Thyroid gland (tissue), 4 donors: ENCODE measurements at regions not wholly inside any gene's neighbourhood (a gene's known extent, or its start where the extent isn't known, plus 50 kb on each side); places are given as distances from the start of the nearest gene placed in this dataset.

Experiments used
- DNase-seq, 2 donors: peaks; one replicate each; pipeline ENCODE4 v3.0.0-alpha.2; 2019
- H3K27ac ChIP-seq, 3 donors: fragments of 200-600 bp; sonication (generic); 1 replicate in 2 of 3; 2 replicates in 1 of 3; pipeline ENCODE4 v1.5.1; 2016 to 2019; ENCODE audit warnings: mild to moderate bottlenecking in 1 of 3, moderate library complexity in 1 of 3
- H3K27me3 ChIP-seq: fragments of 200-600 bp; sonication (generic); one replicate; pipeline ENCODE4 v1.5.1; 2019
- H3K36me3 ChIP-seq, 2 donors: fragments of 200-600 bp; sonication (generic); one replicate each; pipeline ENCODE4 v1.5.1; 2016 to 2019
- H3K4me1 ChIP-seq, 2 donors: fragments of 200-600 bp; sonication (generic); one replicate each; pipeline ENCODE4 v1.5.1; 2017 to 2019
- H3K4me3 ChIP-seq, 3 donors: fragments of 200-600 bp; sonication (generic); replicated peaks in 1 of 3; 1 replicate in 2 of 3; 2 replicates in 1 of 3; pipeline ENCODE4 v1.5.1; 2016; ENCODE audit warnings: mild to moderate bottlenecking in 1 of 3
- H3K9me3 ChIP-seq: fragments of 200-600 bp; sonication (generic); one replicate; pipeline ENCODE4 v1.5.1; 2017
- CTCF ChIP-seq, 6 experiments: fragments of 200-600 bp in 3 of 6; fragments of 450-650 bp in 3 of 6; sonication (generic) in 3 of 6; IDR thresholded peaks; one replicate each; pipeline ENCODE4 v1.5.1; 2016 to 2019; ENCODE audit warnings: antibody characterized with exemption in 6 of 6, mild to moderate bottlenecking in 2 of 6, inconsistent platforms in 1 of 6, moderate library complexity in 1 of 6
- POLR2A ChIP-seq, 2 donors: fragments of 450-650 bp; IDR thresholded peaks; one replicate each; pipeline ENCODE4 v1.6.1; 2017; ENCODE audit warnings: antibody characterized with exemption in 2 of 2, mild to moderate bottlenecking in 2 of 2, moderate library complexity in 1 of 2
- WGBS, 2 donors: methylation state at CpG; one replicate each; pipeline ENCODE4 v1.1.5; 2017; 5-methylcytosine and 5-hydroxymethylcytosine counted together
- intact Hi-C: fragments of 100-400 bp; cut with DNase I; formaldehyde crosslinking; loops from one replicate; pipeline ENCODE4 v1.15.1; 2023

GRCh38 chr3:13143381-13144004 lies 70.3 kb upstream of the IQSEC1 start:
- no peak overlapping the region for H3K4me3 ChIP-seq
- 85 to 93% methylated on average over 6 of the region's 7 CpGs for WGBS, 2 donors
- no peaks in the 10 kb centered on the region for H3K36me3 ChIP-seq
- DNase-seq, result no peak
- no peaks in the 10 kb centered on the region for H3K4me1 ChIP-seq
- TF ChIP-seq POLR2A (IDR thresholded peaks at IDR 0.05) (no peak), CTCF (IDR thresholded peaks at IDR 0.05) (no peak)
- intact Hi-C loops, result no loop called here
- no peaks in the 10 kb centered on the region for H3K27me3 ChIP-seq
- H3K27ac ChIP-seq, result no peak overlapping the region
- H3K9me3 ChIP-seq, result no peaks in the 10 kb centered on the region

- Histone ChIP-seq H3K27ac (no peak overlapping the region), H3K4me1 (no peaks in the 10 kb centered on the region), H3K9me3 (no peaks in the 10 kb centered on the region), H3K27me3 (no peaks in the 10 kb centered on the region), H3K4me3 (no peak overlapping the region), H3K36me3 (no peaks in the 10 kb centered on the region)
- TF ChIP-seq POLR2A (IDR thresholded peaks at IDR 0.05), result no peak
- no peak for DNase-seq
- 79 to 80% methylated on average over 9 of the region's 9 CpGs for WGBS, 2 donors
- intact Hi-C loops, result no loop called here
Measured at GRCh38 chr3:13142552-13143380, 69.5 kb upstream of the IQSEC1 start.

GRCh38 chr3:13141991-13142412 lies 68.8 kb upstream of the IQSEC1 start:
- WGBS, 2 donors, result 18 to 20% methylated on average over 5 to 7 of the region's 8 CpGs
- DNase-seq, result peak in 1 of 2 donors; percentile 28

GRCh38 chr3:13141183-13141582 lies 68.0 kb upstream of the IQSEC1 start:
- Histone ChIP-seq H3K36me3 (no peaks in the 10 kb centered on the region), H3K27ac (no peak overlapping the region), H3K9me3 (no peaks in the 10 kb centered on the region), H3K27me3 (no peaks in the 10 kb centered on the region), H3K4me3 (no peak overlapping the region), H3K4me1 (no peaks in the 10 kb centered on the region)
- intact Hi-C loops, result no loop called here
- TF ChIP-seq CTCF (IDR thresholded peaks at IDR 0.05) (no peak), POLR2A (IDR thresholded peaks at IDR 0.05) (no peak)
- no peak for DNase-seq
- 86% methylated on average over 7 of the region's 7 CpGs for WGBS, 2 donors

More at GRCh38 chr3:13141991-13142412, 68.8 kb upstream of the IQSEC1 start:
- H3K9me3 ChIP-seq, result no peaks in the 10 kb centered on the region
- H3K27me3 ChIP-seq, result no peaks in the 10 kb centered on the region
- H3K4me1 ChIP-seq, result no peaks in the 10 kb centered on the region
- TF ChIP-seq POLR2A (IDR thresholded peaks at IDR 0.05) (no peak), CTCF (IDR thresholded peaks at IDR 0.05) (no peak)
- H3K27ac ChIP-seq, result no peak overlapping the region
- H3K4me3 ChIP-seq, result no peak overlapping the region
- intact Hi-C loops, result no loop called here
- no peaks in the 10 kb centered on the region for H3K36me3 ChIP-seq

- no peak overlapping the region for H3K27ac ChIP-seq
- DNase-seq, result no peak
- H3K27me3 ChIP-seq, result no peaks in the 10 kb centered on the region
- WGBS, 2 donors, result 90 to 92% methylated on average over 6 to 7 of the region's 7 CpGs
- H3K4me1 ChIP-seq, result no peaks in the 10 kb centered on the region
- TF ChIP-seq POLR2A (IDR thresholded peaks at IDR 0.05) (no peak), CTCF (IDR thresholded peaks at IDR 0.05) (no peak)
- no peaks in the 10 kb centered on the region for H3K9me3 ChIP-seq
- no peaks in the 10 kb centered on the region for H3K36me3 ChIP-seq
- intact Hi-C loops, result no loop called here
- H3K4me3 ChIP-seq, result no peak overlapping the region
Measured at GRCh38 chr3:13140596-13140995, 67.4 kb upstream of the IQSEC1 start.
